ENCODE measurements at regions not wholly inside any gene's neighbourhood (a gene's known extent, or its start where the extent isn't known, plus 50 kb on each side); places are given as distances from the start of the nearest gene placed in this dataset.

GRCh38 chr4:92232566-92232965 is 71.2 kb upstream of the GRID2 start:
- Histone ChIP-seq H3K27ac (ENCODE audit: low read depth in 1 of 2, low read length in 2 of 2) (no peak overlapping the region), H3K36me3 (replicated peaks in 1 of 2; ENCODE audit: control insufficient read depth in 1 of 2, insufficient read depth in 2 of 2, low read length in 2 of 2) (no peaks in the 10 kb centered on the region), H2AFZ (ENCODE audit: insufficient read depth, low read depth, low read length, poor library complexity, severe bottlenecking) (no peak overlapping the region), H3K4me3 (replicated peaks in 1 of 3; ENCODE audit: low read depth in 2 of 3, low read length in 3 of 3) (no peak overlapping the region), H3K4me2 (replicated peaks; ENCODE audit: extremely low read depth, low read length, poor library complexity, severe bottlenecking) (no peak overlapping the region), H3K79me2 (ENCODE audit: insufficient read depth, low read length) (no peaks in the 10 kb centered on the region), H3K27me3 (ENCODE audit: control insufficient read depth in 2 of 2, insufficient read depth in 2 of 2, low read length in 2 of 2) (no peaks in the 10 kb centered on the region), H3K9ac (ENCODE audit: insufficient read depth, low read length, poor library complexity, severe bottlenecking) (no peak overlapping the region), H3K4me1 (ENCODE audit: control insufficient read depth in 1 of 2, insufficient read depth in 2 of 2, low read length in 2 of 2) (no peaks in the 10 kb centered on the region), H4K20me1 (ENCODE audit: insufficient read depth, low read length) (no peaks in the 10 kb centered on the region), H3K9me3 (replicated peaks in 1 of 2; ENCODE audit: control insufficient read depth in 1 of 2, insufficient read depth in 1 of 2, low read length in 2 of 2) (no peaks in the 10 kb centered on the region)
- TF ChIP-seq CTCF (IDR thresholded peaks at IDR 0.05): no peak
- no peak overlapping the region for H3K27ac Mint-ChIP-seq
- no peak for DNase-seq
- intact Hi-C loops (cut with micrococcal nuclease): no loop called here
- peaks cover 0 to 3% (median 0%) of the 10 kb centered on the region in 7 donors for H3K9me3 Mint-ChIP-seq
- no peaks in the 10 kb centered on the region for H3K4me1 Mint-ChIP-seq
- no peak overlapping the region for H3K4me3 Mint-ChIP-seq
- H3K27me3 Mint-ChIP-seq (ENCODE audit: low read depth in 3 of 3): no peaks in the 10 kb centered on the region
- H3K36me3 Mint-ChIP-seq: no peaks in the 10 kb centered on the region

- no peak overlapping the region for H3K4me2 ChIP-seq (replicated peaks; ENCODE audit: extremely low read depth, low read length, poor library complexity, severe bottlenecking)
- no peak for DNase-seq
- H3K9me3 ChIP-seq (replicated peaks in 1 of 2; ENCODE audit: control insufficient read depth in 1 of 2, insufficient read depth in 1 of 2, low read length in 2 of 2): peaks cover 0 to 3% of the 10 kb centered on the region in 2 donors
- no peaks in the 10 kb centered on the region for H3K4me1 ChIP-seq (ENCODE audit: control insufficient read depth in 1 of 2, insufficient read depth in 2 of 2, low read length in 2 of 2)
- no peak overlapping the region for H3K9ac ChIP-seq (ENCODE audit: insufficient read depth, low read length, poor library complexity, severe bottlenecking)
- no peaks in the 10 kb centered on the region for H3K4me1 Mint-ChIP-seq
- H3K4me3 Mint-ChIP-seq: no peak overlapping the region
- no peaks in the 10 kb centered on the region for H3K36me3 Mint-ChIP-seq
- H3K79me2 ChIP-seq (ENCODE audit: insufficient read depth, low read length): no peaks in the 10 kb centered on the region
- no peak overlapping the region for H3K4me3 ChIP-seq (replicated peaks in 1 of 3; ENCODE audit: low read depth in 2 of 3, low read length in 3 of 3)
- H3K27me3 Mint-ChIP-seq (ENCODE audit: low read depth in 3 of 3): no peaks in the 10 kb centered on the region
- no peak overlapping the region for H2AFZ ChIP-seq (ENCODE audit: insufficient read depth, low read depth, low read length, poor library complexity, severe bottlenecking)
- no peaks in the 10 kb centered on the region for H3K27me3 ChIP-seq (ENCODE audit: control insufficient read depth in 2 of 2, insufficient read depth in 2 of 2, low read length in 2 of 2)
- H4K20me1 ChIP-seq (ENCODE audit: insufficient read depth, low read length): no peaks in the 10 kb centered on the region
- intact Hi-C loops (cut with micrococcal nuclease): no loop called here
- no peak overlapping the region for H3K27ac Mint-ChIP-seq
- no CpG with 5 or more reads among the region's 4 CpGs for WGBS (ENCODE audit: insufficient coverage)
- no peaks in the 10 kb centered on the region for H3K36me3 ChIP-seq (replicated peaks in 1 of 2; ENCODE audit: control insufficient read depth in 1 of 2, insufficient read depth in 2 of 2, low read length in 2 of 2)
- no peak overlapping the region for H3K27ac ChIP-seq (ENCODE audit: low read depth in 1 of 2, low read length in 2 of 2)
- TF ChIP-seq CTCF (IDR thresholded peaks at IDR 0.05): no peak
- H3K9me3 Mint-ChIP-seq: peaks cover 2 to 7% (median 3%) of the 10 kb centered on the region in 7 donors
Observed at GRCh38 chr4:92234393-92235176, 69.2 kb upstream of the GRID2 start.
